ENCODE measurements at regions not wholly inside any gene's neighbourhood (a gene's known extent, or its start where the extent isn't known, plus 50 kb on each side); places are given as distances from the start of the nearest gene placed in this dataset.

GRCh38 chr6:104207635-104208034, 652.1 kb downstream of the HACE1 start:
- no peak for TF ChIP-seq CTCF (IDR thresholded peaks at IDR 0.05)
- TF ChIP-seq POLR2AphosphoS5 (IDR thresholded peaks at IDR 0.05): no peak
- TF ChIP-seq EP300 (IDR thresholded peaks at IDR 0.05): no peak

Data from esophagus muscularis mucosa (tissue), 4 donors.